PFSK-1 (cell line): ENCODE measurements at regions not wholly inside any gene's neighbourhood (a gene's known extent, or its start where the extent isn't known, plus 50 kb on each side); places are given as distances from the start of the nearest gene placed in this dataset.

ENCODE experiments used
- POLR2AphosphoS5 ChIP-seq: IDR thresholded peaks from 2 replicates; pipeline ENCODE4 v1.6.1; 2012; ENCODE audit warnings: low read depth, mild to moderate bottlenecking, control low read depth, low read length, moderate library complexity
- REST ChIP-seq, 2 experiments: IDR thresholded peaks; 2 replicates each; pipeline versions ENCODE4 v1.6.1 to v1.8.0; 2011 to 2012; ENCODE audit warnings: low read depth in 2 of 2, low read length in 2 of 2, control low read depth in 1 of 2, inconsistent platforms in 1 of 2, mild to moderate bottlenecking in 1 of 2, moderate library complexity in 1 of 2; ENCODE audit not compliant: insufficient read depth in 1 of 2
- SIN3A ChIP-seq: IDR thresholded peaks from 2 replicates; pipeline ENCODE4 v1.6.1; 2012; ENCODE audit warnings: mild to moderate bottlenecking, low read length, moderate library complexity, borderline replicate concordance; ENCODE audit not compliant: insufficient read depth

- TF ChIP-seq SIN3A, result no peak
- TF ChIP-seq POLR2AphosphoS5, result no peak
- no peak for TF ChIP-seq REST (IDR thresholded peaks at IDR 0.05; ENCODE audit: insufficient read depth in 1 of 2, low read depth in 2 of 2, low read length in 2 of 2)
Observed at GRCh38 chr4:86531440-86531839, 62.7 kb upstream of the PTPN13 start.
